ENCODE measurements at regions not wholly inside any gene's neighbourhood (a gene's known extent, or its start where the extent isn't known, plus 50 kb on each side); places are given as distances from the start of the nearest gene placed in this dataset.
"Not testable (repeated sequence)": the region's sequence is repeated elsewhere in the genome, so short reads cannot be mapped to it uniquely, and the experiment has no call there.

GRCh38 chr12:59357811-59358210 is 238.0 kb upstream of the SLC16A7 start:
- ChIA-PET POLR2A (no interaction called here), CTCF (ENCODE audit: low intra/inter-chr PET ratio, low total read pairs) (no interaction called here)
- ATAC-seq (no peak), DNase-seq (ENCODE audit: low spot score) (no peak), FAIRE-seq (no peak)
- peaks cover 11% of the 10 kb centered on the region; the same call in 1 of the 2 replicates for H3K9me3 ChIP-seq (ENCODE audit: low read length)
- H3K27ac ChIP-seq (ENCODE audit: extremely low read length, insufficient read depth, low read length), result no peak overlapping the region
- no peak overlapping the region for H3K9ac ChIP-seq (ENCODE audit: insufficient read depth, low read depth, low read length)
- TF ChIP-seq NR2F6 (IDR thresholded peaks at IDR 0.05), result no peak
- TF ChIP-seq NR2F6 (CRISPR knock-in tag; IDR thresholded peaks at IDR 0.05), result no peak
- no peak for TF ChIP-seq ZNF354B (CRISPR knock-in tag; IDR thresholded peaks at IDR 0.05)
- peak; percentile 53; the same call in 1 of the 2 replicates for TF ChIP-seq TP53 (CRISPR knock-in tag; conservative IDR thresholded peaks at IDR 0.05)
- no peak for TF ChIP-seq ZNF451 (CRISPR knock-in tag; IDR thresholded peaks at IDR 0.05)
- TF ChIP-seq POLR2AphosphoS2 (IDR thresholded peaks at IDR 0.05; ENCODE audit: low read depth, low read length), result no peak
- in situ Hi-C loops (cut with HindIII; ENCODE audit: extremely low pct_ligation_motif_present, low pct_unique_long_range_greater_than_20kb), result no loop called here
- H3K4me3 ChIP-seq (replicated peaks in 1 of 3; ENCODE audit: insufficient read depth in 1 of 3, low read depth in 2 of 3, low read length in 3 of 3), result no peak overlapping the region
- no CpG with 5 or more reads among the region's 1 CpG for WGBS (ENCODE audit: low lambda C conversion rate)
- H3K79me2 ChIP-seq (ENCODE audit: insufficient read depth, low read length), result no peaks in the 10 kb centered on the region
- H2AFZ ChIP-seq (ENCODE audit: low read length), result no peak overlapping the region
- H3K4me1 ChIP-seq (ENCODE audit: insufficient read depth, low read length), result no peaks in the 10 kb centered on the region
- H3K27me3 ChIP-seq (ENCODE audit: control insufficient read depth in 1 of 2, insufficient read depth in 2 of 2, low read length in 2 of 2), result no peaks in the 10 kb centered on the region
- H3K4me2 ChIP-seq (ENCODE audit: low read depth, low read length), result no peak overlapping the region
- intact Hi-C loops (cut with micrococcal nuclease; ENCODE audit: unreplicated experiment), result no loop called here
- no TSS peak for BruUV-seq (replicated peaks)
- no peaks in the 10 kb centered on the region for H3K36me3 ChIP-seq (replicated peaks in 1 of 2; ENCODE audit: control insufficient read depth in 1 of 2, insufficient read depth in 2 of 2, low read length in 2 of 2)
- no peaks in the 10 kb centered on the region for H4K20me1 ChIP-seq (ENCODE audit: insufficient read depth, low read length)

GRCh38 chr12:59346248-59346647 is 249.6 kb upstream of the SLC16A7 start:
- H3K4me3 ChIP-seq (replicated peaks in 1 of 3; ENCODE audit: insufficient read depth in 1 of 3, low read depth in 2 of 3, low read length in 3 of 3); intact Hi-C loops (cut with micrococcal nuclease; ENCODE audit: unreplicated experiment); H3K9me3 ChIP-seq (ENCODE audit: low read length); H3K4me2 ChIP-seq (ENCODE audit: low read depth, low read length); H4K20me1 ChIP-seq (ENCODE audit: insufficient read depth, low read length); FAIRE-seq; H3K27ac ChIP-seq (ENCODE audit: extremely low read length, insufficient read depth, low read length); H3K79me2 ChIP-seq (ENCODE audit: insufficient read depth, low read length); BruUV-seq (replicated peaks); POLR2A ChIA-PET; H3K9ac ChIP-seq (ENCODE audit: insufficient read depth, low read depth, low read length); H3K27me3 ChIP-seq (ENCODE audit: control insufficient read depth in 1 of 2, insufficient read depth in 2 of 2, low read length in 2 of 2); in situ Hi-C loops (cut with HindIII; ENCODE audit: extremely low pct_ligation_motif_present, low pct_unique_long_range_greater_than_20kb); ATAC-seq; H3K36me3 ChIP-seq (replicated peaks in 1 of 2; ENCODE audit: control insufficient read depth in 1 of 2, insufficient read depth in 2 of 2, low read length in 2 of 2); H2AFZ ChIP-seq (ENCODE audit: low read length); H3K4me1 ChIP-seq (ENCODE audit: insufficient read depth, low read length); CTCF ChIA-PET (ENCODE audit: low intra/inter-chr PET ratio, low total read pairs): not testable (repeated sequence)
- TF ChIP-seq CTCF (CRISPR knock-in tag; IDR thresholded peaks at IDR 0.05), result peak; percentile 41
- DNase-seq (ENCODE audit: low spot score), result peak; percentile 3
- WGBS (ENCODE audit: low lambda C conversion rate), result 12% methylated on average over 5 of the region's 5 CpGs

Data from HepG2 (cell line).